GM19328 (cell line): ENCODE measurements at regions not wholly inside any gene's neighbourhood (a gene's known extent, or its start where the extent isn't known, plus 50 kb on each side); places are given as distances from the start of the nearest gene placed in this dataset.
A peak's percentile ranks its signal among the peaks of the same experiment; 100 is the strongest.

Source experiments
- ATAC-seq: cut with Tn5 transposase; IDR thresholded peaks from one replicate; pipeline ENCODE4 v1.9.1; 2021; ENCODE audit warnings: mild to moderate bottlenecking, moderate library complexity; ENCODE audit not compliant: unreplicated experiment

DNA sequence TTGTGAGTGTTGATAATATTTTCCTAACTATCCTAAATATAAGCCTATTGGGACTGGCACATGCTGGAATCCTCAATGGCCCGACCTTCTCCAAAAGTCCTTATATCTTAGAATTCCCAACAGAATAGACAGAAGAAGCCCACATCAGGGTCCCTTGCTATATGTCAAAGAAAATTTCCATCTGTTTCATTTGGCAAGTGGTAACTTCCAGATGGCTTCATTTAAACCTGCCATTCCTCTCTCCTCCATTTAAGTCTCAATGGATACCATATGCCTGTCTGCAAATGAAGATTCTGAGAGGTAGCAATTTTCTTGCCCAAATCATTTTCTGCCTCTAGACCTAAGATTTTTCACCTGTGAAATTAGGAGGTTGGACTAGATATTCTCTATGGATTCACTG lies 73.1 kb upstream of the KCNA4 start:
- no peak for ATAC-seq

DNA sequence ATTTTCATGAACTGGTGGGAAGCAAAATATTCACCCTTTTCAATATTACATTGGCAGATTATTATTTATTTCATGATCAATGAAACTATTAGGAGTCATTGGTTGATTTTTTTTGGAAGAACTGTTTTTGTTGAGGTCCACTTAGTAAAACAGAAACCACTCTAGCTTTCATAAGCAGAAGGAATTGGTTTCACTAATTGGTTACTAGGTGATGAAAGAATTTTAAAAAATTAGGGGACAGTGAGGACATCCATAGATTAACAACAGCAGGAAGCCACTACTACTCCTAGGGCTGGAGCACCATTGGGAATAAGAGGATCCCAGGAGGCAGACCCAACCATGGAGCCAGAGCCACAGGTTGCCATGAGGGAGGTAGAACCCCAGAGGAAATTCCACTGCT lies 74.4 kb upstream of the KCNA4 start:
- no peak for ATAC-seq

DNA sequence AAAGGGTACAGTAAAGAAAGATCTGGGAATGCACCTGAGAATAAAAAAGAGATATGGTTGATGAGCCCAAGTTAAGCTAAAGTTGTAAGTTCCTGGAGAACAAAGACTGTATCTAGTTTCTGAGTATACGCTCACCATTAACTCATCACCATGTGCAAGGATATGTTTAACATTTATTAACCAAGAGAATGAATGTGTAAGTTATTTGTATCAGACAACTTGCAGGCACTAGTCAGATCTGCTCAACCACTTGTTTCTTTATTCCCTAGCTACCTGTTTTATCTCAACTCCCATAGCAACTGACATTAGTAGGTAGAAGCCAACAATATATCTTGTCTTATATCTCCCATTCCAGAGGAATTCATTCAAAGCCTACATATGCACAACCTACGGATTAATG lies 74.9 kb upstream of the KCNA4 start:
- no peak for ATAC-seq

DNA sequence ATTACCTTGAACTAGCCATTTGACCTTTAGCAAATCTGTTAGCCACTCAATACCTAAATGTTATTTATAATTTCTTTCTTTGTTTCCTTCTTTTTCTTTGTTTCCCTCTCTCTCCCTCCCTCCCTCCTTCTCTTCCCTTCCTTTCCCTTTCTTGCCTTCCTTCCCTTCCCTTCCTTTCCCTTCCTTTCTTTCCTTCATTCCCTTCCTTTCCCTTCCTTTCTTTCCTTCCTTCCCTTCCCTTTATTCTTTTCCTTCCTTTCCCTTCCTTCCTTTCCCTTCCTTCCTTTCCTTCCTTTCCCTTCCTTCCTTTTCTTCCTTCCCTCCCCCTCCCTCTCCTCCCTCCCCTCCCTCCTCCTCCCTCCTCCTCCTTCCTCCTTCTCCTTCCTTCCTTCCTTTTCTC lies 75.7 kb upstream of the KCNA4 start:
- no peak for ATAC-seq

DNA sequence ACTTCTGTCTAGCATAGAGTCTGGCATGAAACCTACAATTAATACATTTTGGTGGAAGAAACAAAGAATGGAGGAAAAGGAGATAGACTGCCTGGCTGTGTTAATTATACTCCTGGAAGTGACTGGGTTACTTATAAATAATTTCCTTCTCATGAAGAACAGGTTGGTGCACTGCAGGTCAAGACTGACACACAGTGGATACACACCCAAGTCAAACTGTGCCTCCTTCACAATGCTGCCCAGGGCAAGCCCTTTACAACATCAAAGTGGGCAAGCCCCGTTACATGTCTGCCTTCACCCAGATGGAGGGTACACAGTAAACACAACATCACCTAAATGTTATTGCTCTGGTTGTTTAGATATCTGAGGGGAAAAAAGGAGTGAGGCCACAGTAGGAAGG lies 83.7 kb upstream of the KCNA4 start:
- no peak for ATAC-seq

DNA sequence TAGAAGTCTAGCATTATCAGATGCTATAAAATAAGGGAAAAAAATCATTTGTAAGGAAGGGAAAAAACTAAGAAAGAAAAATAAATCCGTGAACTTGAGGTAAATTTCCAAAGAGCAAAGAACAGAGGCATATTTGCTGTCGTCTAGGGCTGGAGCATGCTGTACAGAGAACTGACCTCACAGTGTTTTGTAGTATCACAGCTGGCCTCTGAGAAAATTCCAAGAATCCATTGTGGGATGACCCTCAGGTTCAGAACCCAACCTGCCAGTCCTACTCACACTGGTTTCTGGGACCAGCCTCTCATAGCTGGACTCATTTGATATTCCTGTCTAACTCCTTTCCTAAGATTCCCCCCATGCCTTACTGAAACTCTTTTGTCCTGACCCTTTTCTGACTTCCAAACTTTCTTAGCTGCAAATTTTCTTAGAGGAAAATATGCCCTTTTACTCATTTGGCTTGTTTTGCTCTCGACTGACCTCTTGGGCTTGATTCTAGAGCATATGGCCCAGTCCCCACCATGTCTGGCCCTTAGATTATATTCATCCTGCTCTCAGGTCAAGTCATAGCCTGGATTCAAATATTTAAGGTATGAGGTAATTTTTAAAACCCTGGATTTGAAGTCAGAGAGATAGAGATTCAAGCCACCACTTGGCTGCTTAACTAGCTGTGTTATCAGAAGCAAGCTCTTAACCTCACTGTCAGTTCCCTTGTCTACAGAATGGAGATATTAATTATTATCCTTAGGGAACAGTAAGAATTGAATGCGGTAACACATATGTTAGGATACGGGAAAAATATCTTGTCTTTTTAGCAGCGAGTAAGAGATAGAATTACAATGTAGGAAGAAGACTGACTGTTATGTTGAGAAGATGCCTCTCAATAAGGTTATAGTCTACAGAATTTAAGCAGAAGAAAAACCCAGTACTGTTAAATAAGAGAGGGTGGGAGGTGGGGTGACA lies 89.7 kb upstream of the KCNA4 start:
- no peak for ATAC-seq

DNA sequence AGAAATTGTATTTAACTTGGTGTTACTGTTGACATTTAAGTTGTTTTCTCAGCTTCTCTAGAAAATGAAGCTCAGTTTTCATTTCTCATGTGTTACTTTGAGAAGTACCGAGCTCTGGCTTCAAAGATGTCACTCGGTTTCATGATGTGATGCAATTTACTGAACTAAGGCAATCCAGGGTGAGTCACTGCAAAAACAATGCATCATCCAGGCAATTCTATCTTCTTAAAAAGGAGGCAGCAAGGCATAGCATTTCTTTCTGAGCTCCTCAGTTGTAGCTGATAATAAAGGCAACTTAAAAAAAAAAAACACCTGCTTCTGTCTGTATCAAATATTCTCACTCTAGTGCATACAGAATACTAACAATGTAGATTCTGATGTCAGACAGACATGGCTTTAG lies 91.1 kb upstream of the KCNA4 start:
- ATAC-seq = no peak

DNA sequence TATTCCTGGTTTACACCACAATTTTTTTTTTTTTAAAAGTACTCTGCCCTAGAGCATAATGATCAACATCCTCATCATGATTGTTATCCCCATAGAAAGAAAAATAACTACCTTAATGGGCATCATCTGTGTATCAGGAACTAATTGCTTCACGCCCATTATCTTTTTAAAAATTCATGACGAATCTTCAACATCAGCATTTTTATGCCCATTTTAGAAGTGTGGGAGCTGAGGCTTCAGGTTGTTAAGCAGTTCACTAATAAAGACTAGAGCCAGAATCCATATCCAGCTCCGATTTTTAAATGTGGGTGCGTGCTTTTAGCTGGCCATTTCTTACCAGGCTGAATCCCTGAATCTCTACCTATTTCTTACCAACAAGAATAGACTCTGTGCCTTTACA lies 92.9 kb upstream of the KCNA4 start:
- no peak for ATAC-seq

DNA sequence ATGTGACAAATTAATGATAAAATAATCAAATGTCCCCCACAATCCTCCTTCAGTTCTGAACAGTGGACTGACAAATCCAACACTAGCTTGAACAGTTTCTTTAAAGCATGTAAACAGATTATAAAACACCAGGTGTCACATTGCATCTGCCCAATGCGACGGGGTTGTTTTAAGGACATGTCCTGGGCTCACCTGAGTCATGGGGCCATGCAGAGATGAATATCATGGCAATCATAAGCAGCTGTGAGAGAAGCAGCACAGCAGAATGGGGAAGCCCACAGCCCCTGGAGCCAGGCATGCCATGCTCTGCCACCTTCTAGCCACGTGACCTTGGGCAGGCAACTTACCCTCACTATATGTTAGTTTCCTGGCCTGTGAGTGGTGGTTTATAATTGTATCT lies 93.9 kb upstream of the KCNA4 start:
- no peak for ATAC-seq

DNA sequence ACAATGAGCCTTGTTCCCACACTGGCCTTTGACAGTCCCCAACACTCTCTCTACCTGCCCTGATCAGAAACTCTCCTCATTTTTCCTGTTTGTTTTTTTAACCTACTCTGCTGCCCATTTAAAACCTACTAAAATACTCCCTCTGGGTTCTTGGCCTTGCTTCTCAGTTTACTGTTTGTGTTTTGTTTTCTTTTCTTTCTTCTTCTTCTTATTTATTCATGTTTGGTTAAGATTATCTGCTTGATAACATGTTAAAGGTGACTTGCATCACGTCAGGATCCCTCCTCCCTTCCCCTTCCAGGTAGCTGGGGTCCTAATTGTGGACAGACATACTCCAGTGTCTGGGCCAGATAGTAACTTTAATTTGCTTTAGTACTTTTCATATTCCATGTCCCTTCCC lies 95.0 kb upstream of the KCNA4 start:
- no peak for ATAC-seq

DNA sequence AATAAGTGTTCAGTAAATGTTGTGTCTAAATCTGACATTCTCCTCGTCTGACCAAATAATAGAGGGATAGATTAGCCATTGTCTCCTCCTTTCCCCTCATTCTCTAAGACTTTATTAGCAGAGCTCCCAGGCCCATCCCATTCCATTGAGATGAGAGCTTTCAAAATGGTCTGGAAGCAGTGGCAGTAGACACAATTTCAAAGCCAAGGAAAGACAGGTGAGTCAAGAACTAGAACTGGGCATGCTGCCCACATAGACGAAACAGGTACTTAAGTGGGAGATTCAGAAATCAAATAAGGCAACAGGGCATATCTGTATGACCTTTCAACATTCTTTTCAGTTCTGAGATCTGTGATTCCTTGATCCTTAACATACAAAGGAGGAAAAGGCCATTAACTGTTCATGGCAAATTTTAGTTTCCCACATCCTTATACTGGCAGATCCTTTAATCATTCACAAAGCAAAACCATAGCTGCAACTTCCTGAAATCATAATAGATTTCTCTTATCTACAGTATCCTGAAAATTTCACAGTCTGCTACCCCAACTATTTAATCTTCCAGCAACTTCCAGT lies 96.6 kb upstream of the KCNA4 start:
- no peak for ATAC-seq

DNA sequence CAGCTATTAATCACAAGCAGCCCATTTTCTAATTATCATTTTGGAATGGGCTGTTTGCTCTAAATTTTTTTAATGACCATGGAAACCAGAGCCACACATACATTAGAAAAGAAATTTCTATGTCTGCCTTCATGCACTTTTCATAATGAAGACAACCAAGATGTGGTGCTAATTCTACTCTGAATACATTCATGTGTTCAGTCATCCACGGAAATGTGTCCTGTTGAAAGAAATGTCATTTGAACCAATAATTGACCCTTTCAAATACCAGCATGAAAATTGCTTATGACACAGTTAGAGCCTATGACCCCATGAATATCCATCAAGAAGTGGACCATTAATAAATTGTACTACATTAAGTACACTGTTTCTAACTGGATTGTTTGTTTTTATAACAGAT lies 99.7 kb upstream of the KCNA4 start:
- no peak for ATAC-seq

DNA sequence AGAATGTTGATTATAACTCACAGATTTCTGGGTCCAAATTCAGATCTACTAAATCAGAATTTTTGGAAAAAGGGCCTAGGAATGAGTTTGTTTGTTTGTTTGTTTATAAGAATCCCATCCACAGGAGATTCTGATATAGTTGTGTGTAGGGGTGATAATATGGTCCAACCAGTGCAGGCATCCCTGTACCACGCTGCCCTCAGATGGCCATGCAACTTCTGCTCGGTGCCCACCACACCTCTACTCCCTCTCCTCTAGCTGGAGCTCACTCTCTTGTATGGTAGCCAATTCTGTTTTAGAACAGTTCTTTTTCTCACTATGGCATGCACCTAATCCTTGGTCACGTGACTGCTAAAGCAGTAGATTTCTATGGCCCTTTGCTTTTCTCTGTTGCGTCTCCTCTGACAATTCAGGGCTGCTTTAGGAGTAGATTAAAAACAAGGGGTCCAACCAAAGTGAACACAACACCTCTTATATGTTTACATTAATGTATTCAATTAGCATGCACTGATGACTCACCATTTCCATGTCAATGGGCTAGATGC lies 103.3 kb upstream of the KCNA4 start:
- no peak for ATAC-seq

DNA sequence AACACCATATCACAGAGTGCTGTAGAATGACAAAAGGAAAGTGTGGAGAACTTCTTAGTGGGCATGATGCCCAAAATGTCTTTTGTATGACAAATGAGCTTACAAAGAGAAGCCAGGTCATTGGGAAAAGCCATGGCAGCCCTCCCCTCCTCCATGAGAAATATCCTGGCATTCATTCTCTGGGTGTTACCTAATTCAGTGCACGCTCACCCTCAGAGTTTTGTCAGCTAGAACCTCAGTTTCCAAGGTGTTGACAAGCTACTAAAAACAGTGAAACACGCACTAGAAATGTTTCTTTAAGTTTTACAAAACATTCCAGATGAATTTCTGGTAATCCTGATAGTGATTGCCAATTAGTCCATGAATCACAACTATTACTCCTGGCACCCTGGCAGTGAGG lies 105.4 kb upstream of the FSHB start:
- ATAC-seq = no peak

DNA sequence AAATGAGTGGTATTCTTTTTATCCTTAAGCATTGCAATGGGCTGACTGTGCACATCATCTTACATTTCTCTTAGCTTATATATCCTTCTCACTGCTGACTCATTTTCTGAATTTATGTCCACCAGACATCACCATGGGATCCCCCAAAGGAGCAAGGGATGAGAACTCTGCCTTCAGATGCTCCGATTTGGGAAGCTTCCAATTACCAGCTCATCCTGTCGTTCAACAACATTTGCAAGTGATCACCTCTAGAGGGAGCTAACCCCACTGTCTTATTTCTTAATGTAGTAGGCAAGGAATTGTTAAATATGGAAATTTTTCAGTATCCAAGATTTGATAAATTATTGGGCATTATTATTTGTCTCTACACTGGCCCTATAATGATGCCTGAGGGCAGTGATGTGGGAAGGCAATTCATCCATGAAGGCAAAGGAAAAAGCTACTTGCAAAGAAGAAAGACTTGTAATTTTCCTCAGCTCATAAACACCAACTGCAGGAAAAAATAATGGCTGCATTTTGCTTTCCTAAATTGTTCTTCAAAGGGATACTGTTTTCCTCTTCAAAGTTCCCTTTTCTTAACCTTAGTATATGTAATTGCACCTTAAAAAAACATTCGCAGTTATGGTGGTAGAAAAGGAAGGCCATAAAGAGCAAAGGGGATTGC lies 102.4 kb upstream of the FSHB start:
- ATAC-seq = no peak

DNA sequence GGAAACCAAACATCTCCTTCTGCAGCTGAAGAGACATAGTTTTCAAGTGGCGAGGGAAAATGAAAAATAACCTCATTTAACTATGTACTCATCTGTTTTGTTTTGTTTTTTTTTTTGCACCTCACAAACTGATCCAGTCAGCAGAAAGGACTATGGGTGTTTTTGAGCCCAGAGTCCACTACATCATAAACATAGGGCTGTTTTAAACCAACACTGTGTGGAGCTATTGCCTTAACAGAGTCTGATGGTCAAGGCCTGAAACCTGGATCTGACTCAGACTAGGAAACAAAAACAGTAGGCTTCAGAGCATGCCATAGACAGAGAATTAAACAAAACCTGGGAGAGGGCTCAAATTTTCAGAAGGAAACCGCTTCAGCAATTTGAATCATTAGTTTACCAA lies 99.3 kb upstream of the FSHB start:
- no peak for ATAC-seq

DNA sequence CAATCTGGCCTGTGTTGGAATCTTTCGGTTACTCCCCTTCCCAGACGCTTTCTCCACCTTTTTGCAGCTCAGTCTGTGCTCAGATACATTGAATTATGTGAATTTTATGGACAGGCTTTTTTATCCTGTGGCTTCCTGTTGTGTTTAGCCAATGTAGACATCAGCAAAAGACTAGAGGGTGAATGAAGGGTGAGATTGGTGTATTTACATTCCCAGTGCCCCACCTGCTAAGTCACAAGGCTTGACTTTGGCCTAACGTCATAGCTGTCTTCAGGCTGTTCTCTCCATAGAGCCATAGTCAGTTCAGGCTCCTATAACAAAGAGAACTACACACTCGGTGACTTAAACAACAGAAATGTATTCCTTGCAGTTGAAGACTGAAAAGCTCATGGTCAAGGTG lies 97.5 kb upstream of the FSHB start:
- ATAC-seq = no peak

DNA sequence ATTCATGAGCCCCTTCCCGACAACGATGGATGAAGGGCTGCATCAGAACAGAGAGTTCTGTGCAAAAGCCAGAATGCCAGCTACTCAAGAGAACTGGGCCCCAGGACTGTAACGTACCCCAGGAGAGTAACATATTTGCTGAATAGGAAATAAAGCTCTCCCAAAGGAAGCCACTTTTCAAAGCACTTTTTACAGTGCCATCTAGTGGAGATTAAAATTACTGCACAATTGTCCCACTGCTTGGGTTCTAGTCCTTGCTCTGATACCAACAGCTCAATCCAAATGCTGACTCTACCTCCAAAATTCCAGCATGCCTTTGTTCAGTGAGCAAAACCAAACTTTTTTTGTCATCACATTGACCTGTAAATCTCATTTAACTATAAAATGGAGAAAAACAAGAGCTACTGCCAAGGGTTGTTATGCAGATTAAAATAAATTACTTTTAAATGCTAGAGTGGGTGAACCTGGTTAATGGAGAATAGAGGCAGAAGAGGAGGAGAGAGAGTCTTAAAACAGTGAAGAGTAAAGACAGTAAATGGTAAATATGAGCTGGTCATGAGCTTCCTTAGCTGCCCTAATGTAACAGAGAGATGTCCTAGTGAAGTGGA lies 87.6 kb upstream of the FSHB start:
- ATAC-seq = peak; percentile 53

DNA sequence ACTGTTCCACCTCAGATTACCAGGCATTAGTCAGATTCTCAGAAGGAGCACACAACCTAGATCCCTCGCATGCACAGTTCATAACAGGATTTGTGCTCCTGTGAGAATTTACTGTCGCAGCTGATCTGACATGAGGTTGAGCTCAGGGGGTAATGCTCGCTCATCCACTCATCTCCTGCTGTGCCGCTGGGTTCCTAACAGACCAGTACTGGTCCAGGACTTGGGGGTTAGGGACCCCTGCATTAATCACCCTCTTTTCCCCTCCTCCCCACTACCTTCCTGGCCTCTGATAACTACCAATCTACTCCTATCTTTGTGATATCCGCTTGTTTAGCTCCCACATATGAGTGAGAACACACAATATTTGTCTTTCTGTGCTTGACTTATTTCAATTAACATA lies 83.5 kb upstream of the FSHB start:
- ATAC-seq = no peak

DNA sequence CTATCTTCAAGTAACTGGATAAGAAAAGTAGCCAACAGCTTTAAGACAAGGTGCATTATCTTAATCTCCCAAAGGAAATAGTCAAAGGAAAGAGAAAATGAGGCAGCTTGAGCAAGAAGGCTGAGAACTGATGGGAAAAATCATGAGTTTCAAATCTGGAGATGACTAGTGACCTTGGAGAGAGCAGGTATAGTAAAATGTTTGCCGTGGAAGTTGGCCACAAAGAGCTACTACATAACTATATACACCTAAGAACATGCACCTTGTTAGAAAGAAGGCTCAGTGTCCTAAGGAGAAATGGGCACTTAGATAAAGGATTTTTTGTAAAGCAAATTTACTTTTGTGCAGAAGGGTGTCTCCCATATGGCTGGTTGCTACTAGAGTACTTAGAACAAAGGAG lies 80.8 kb upstream of the FSHB start:
- ATAC-seq = no peak

DNA sequence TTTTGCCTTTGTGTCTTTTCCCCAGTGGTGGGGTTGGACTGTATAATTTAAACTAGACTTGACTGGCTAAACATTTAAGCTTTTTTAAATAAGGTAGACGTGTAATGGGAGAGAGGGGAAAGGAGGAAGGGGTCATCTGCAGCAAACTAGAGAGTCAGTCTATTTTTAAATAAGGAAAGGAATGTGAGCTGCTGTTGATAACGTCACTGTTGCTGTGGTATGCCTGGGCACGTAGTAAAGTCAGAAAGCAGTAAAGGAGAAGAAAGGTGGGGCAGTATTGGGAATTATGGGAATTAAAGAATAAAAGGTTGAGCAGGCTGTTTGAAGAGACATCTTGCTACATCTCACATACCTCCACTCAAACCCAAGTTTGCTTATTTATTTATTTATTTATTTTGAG lies 80.4 kb upstream of the FSHB start:
- no peak for ATAC-seq
